GM23248 (cell line): ENCODE measurements at regions not wholly inside any gene's neighbourhood (a gene's known extent, or its start where the extent isn't known, plus 50 kb on each side); places are given as distances from the start of the nearest gene placed in this dataset.
A peak's percentile ranks its signal among the peaks of the same experiment; 100 is the strongest.

ENCODE experiments used
- DNase-seq: peaks from one replicate; pipeline ENCODE4 v3.0.0-alpha.2; 2015
- H2AFZ ChIP-seq: fragments of 200-600 bp; sonication (generic); 2 replicates; pipeline ENCODE4 v1.6.1; 2016; ENCODE audit warnings: antibody characterized with exemption
- H3F3A ChIP-seq: fragments of 200-600 bp; sonication (generic); 2 replicates; pipeline ENCODE4 v1.6.1; 2016; ENCODE audit warnings: mild to moderate bottlenecking, antibody characterized with exemption, mixed run types; ENCODE audit not compliant: insufficient read depth
- H3K27ac ChIP-seq: fragments of 200-600 bp; sonication (generic); 2 replicates; pipeline ENCODE4 v1.5.1; 2016; ENCODE audit warnings: mild to moderate bottlenecking
- H3K27me3 ChIP-seq: fragments of 200-600 bp; sonication (generic); replicated peaks from 2 replicates; pipeline ENCODE4 v1.6.1; 2016; ENCODE audit warnings: mild to moderate bottlenecking; ENCODE audit not compliant: insufficient read depth
- H3K36me3 ChIP-seq: fragments of 200-600 bp; sonication (generic); 2 replicates; pipeline ENCODE4 v1.6.1; 2016; ENCODE audit warnings: low read depth, mild to moderate bottlenecking
- H3K4me1 ChIP-seq: fragments of 200-600 bp; sonication (generic); 2 replicates; pipeline ENCODE4 v1.6.1; 2016; ENCODE audit warnings: mild to moderate bottlenecking; ENCODE audit not compliant: insufficient read depth
- H3K4me2 ChIP-seq: fragments of 200-600 bp; sonication (generic); one replicate; pipeline ENCODE4 v1.6.1; 2016; ENCODE audit warnings: mild to moderate bottlenecking; ENCODE audit not compliant: unreplicated experiment
- H3K4me3 ChIP-seq: fragments of 200-600 bp; sonication (generic); 2 replicates; pipeline ENCODE4 v1.5.1; 2016; ENCODE audit warnings: mild to moderate bottlenecking
- H3K79me2 ChIP-seq: fragments of 200-600 bp; sonication (generic); 2 replicates; pipeline ENCODE4 v1.6.1; 2016; ENCODE audit warnings: mild to moderate bottlenecking; ENCODE audit not compliant: insufficient read depth
- H3K9ac ChIP-seq: fragments of 200-600 bp; sonication (generic); 2 replicates; pipeline ENCODE4 v1.6.1; 2016; ENCODE audit warnings: mild to moderate bottlenecking
- H3K9me2 ChIP-seq: fragments of 200-600 bp; sonication (generic); 2 replicates; pipeline ENCODE4 v1.6.1; 2016; ENCODE audit warnings: mixed run types, mild to moderate bottlenecking, moderate library complexity; ENCODE audit not compliant: insufficient read depth
- H3K9me3 ChIP-seq: fragments of 200-600 bp; sonication (generic); one replicate; pipeline ENCODE4 v1.6.1; 2017; ENCODE audit warnings: low read depth
- H4K20me1 ChIP-seq: fragments of 200-600 bp; sonication (generic); 2 replicates; pipeline ENCODE4 v1.6.0; 2016; ENCODE audit not compliant: insufficient read depth
- EZH2 ChIP-seq: fragments of 200-600 bp; sonication (generic); IDR thresholded peaks from 2 replicates; pipeline ENCODE4 v1.6.1; 2018; ENCODE audit warnings: antibody characterized with exemption, mild to moderate bottlenecking; ENCODE audit not compliant: insufficient read depth, poor library complexity, severe bottlenecking
- EZH2phosphoT487 ChIP-seq: fragments of 200-600 bp; sonication (generic); IDR thresholded peaks from 2 replicates; pipeline ENCODE4 v1.6.1; 2018; ENCODE audit warnings: antibody characterized with exemption, moderate library complexity, mild to moderate bottlenecking, low read depth; ENCODE audit not compliant: insufficient read depth
- WGBS, 2 experiments: methylation state at CpG; one replicate each; pipeline ENCODE4 v1.1.6; 2015 to 2017; ENCODE audit warnings: low lambda C conversion rate in 2 of 2, low coverage in 1 of 2; ENCODE audit errors: missing lambda C conversion rate in 2 of 2; 5-methylcytosine and 5-hydroxymethylcytosine counted together
- in situ Hi-C: fragments of 300-500 bp; cut with MboI; formaldehyde crosslinking; loops from 2 replicates; pipeline ENCODE4 v1.15.0; 2020

DNA sequence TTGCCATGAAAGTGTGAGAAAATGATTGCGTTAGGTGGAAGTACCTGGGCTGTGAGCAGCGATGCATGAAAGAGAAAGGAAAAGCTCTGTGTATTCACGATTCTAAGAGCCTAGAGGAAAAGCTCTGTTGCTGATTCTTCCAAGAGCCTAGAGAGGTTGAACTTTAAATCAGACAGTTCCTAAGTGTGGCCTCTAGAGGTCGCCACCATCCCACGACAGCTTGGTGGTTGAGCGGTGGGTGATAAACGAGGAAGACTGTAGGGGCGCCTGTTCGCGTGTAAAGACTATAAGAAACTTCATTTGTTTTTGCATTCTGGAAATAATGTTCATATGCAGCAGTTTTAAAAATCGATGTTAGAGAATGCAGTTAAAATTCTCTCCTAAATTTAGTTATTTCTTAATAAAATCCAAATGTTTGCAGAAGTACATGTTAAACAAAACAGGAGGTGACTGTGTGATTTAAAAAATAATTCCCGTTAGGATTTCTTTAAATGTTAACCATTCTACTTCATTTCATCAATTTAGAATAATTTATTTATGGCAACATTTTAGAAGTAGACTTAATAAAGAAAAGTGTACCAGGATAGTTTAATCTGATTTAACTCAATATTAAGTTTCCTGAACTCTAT is 107.7 kb downstream of the TENT4A start:
- in situ Hi-C loops = no loop called here
- no peaks in the 10 kb centered on the region for H3K9me2 ChIP-seq
- H3K9me3 ChIP-seq = no peaks in the 10 kb centered on the region
- H3K4me3 ChIP-seq = no peak overlapping the region
- H3K9ac ChIP-seq = no peak overlapping the region
- no peak overlapping the region for H2AFZ ChIP-seq
- no peak overlapping the region for H3K4me2 ChIP-seq
- DNase-seq = peak; percentile 37
- no peaks in the 10 kb centered on the region for H4K20me1 ChIP-seq
- no peak for TF ChIP-seq EZH2
- no peak for TF ChIP-seq EZH2phosphoT487
- no peak overlapping the region for H3K27ac ChIP-seq
- H3K79me2 ChIP-seq = no peaks in the 10 kb centered on the region
- H3K36me3 ChIP-seq = no peaks in the 10 kb centered on the region
- H3K27me3 ChIP-seq = peaks cover 6% of the 10 kb centered on the region; the same call in 1 of the 2 replicates
- no peaks in the 10 kb centered on the region for H3F3A ChIP-seq
- 21 to 26% methylated on average over 12 of the region's 12 CpGs for WGBS, 2 experiments
- no peaks in the 10 kb centered on the region for H3K4me1 ChIP-seq

DNA sequence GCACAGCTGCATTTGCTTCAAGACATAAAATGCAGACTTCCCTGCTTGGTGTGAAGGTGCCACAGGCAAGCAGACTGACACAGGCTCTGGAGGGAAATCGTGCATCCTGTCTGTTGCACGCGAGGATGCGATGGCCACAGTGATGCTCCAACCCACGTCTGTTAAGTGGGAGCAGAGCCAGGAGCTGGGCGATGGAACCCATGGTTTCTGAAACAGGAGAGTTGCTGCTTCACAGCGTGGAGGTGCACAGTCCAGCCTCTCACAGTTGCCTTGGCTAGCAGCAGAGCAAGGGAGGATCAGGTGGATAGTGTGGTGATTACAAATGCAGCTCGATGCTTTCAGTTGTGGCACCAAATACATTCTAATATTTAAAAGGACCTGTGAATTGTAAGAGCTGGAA is 108.8 kb downstream of the TENT4A start:
- no peak for DNase-seq
- no peaks in the 10 kb centered on the region for H3K9me3 ChIP-seq
- no peaks in the 10 kb centered on the region for H3K79me2 ChIP-seq
- in situ Hi-C loops = no loop called here
- no peaks in the 10 kb centered on the region for H3F3A ChIP-seq
- no peak overlapping the region for H3K27ac ChIP-seq
- no peaks in the 10 kb centered on the region for H3K4me1 ChIP-seq
- H3K4me2 ChIP-seq = no peak overlapping the region
- no peaks in the 10 kb centered on the region for H3K9me2 ChIP-seq
- H3K36me3 ChIP-seq = no peaks in the 10 kb centered on the region
- peaks cover 10% of the 10 kb centered on the region; the same call in 1 of the 2 replicates for H3K27me3 ChIP-seq
- TF ChIP-seq EZH2phosphoT487 (no peak), EZH2 (no peak)
- 61 to 71% methylated on average over 8 of the region's 8 CpGs for WGBS, 2 experiments
- no peak overlapping the region for H3K4me3 ChIP-seq
- no peaks in the 10 kb centered on the region for H4K20me1 ChIP-seq
- no peak overlapping the region for H3K9ac ChIP-seq
- no peak overlapping the region for H2AFZ ChIP-seq

DNA sequence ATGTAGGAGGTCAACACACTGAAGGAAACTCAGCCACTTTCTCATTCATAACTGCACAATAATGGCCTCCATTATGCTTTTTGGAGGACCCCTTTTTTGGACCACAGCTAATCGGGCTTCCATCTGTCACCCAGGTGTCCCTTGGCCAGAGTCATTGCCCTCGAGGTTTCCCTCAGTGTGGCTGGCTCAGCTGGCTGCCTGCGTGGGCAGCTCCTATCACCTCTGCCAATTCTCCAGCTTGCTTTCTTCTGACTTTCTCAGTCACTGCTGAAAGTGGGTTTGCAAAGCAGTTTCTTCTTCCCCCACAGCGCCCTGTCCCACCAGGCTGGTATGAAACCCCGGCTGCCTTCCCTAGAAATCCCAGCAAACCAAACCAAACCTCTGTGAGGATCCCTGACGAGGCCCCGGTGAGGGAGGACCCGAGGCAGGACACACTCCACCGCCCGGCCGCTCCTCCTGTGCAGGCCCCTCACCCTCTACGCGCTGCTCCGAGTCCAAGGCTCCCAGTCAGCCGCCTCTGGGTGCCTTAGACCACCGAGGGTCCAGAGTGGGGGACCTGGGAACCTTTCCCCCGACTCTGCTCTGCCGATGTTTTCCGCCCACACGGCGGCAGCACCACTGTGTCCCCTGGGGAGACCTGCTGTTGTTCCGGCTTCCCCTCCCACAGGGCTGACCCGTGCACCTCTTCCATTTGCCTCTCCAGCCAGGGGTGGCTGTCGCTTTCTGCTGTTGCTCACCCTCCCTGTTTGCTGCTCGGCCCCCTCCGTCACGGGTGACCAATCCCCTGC is 109.5 kb downstream of the TENT4A start:
- H4K20me1 ChIP-seq = no peaks in the 10 kb centered on the region
- no peak overlapping the region for H3K9ac ChIP-seq
- H3K9me3 ChIP-seq = no peaks in the 10 kb centered on the region
- 44 to 49% methylated on average over 21 to 27 of the region's 27 CpGs for WGBS, 2 experiments
- TF ChIP-seq EZH2 (no peak), EZH2phosphoT487 (no peak)
- no peaks in the 10 kb centered on the region for H3K36me3 ChIP-seq
- H3K27ac ChIP-seq = no peak overlapping the region
- no peaks in the 10 kb centered on the region for H3F3A ChIP-seq
- no peak overlapping the region for H3K4me2 ChIP-seq
- peaks cover 17% of the 10 kb centered on the region; the same call in 1 of the 2 replicates for H3K27me3 ChIP-seq
- no peak overlapping the region for H3K4me3 ChIP-seq
- no peak for DNase-seq
- H3K4me1 ChIP-seq = no peaks in the 10 kb centered on the region
- in situ Hi-C loops = no loop called here
- no peaks in the 10 kb centered on the region for H3K9me2 ChIP-seq
- no peaks in the 10 kb centered on the region for H3K79me2 ChIP-seq
- no peak overlapping the region for H2AFZ ChIP-seq

DNA sequence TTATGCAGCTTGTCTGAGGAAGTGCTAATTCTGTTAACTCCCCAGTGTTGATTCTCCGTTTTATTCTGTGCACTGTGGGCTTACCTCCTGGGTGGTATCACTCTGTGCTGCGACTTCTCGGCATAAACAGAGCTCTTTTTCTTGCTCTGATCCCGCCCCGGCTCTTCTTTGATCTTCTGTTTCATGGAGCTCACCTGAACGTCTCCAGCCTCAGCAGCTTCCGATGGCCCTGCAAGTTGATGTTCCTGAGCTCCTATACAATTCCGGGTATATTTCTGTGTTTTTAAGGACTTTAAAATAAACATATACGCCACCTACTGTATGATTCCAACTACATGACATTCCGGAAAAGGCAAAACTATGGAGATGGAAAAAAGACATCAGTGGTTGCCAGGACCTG is 110.8 kb downstream of the TENT4A start:
- Histone ChIP-seq H3K9ac (no peak overlapping the region), H3K27me3 (peaks cover 18% of the 10 kb centered on the region; the same call in 1 of the 2 replicates), H3K4me1 (no peaks in the 10 kb centered on the region), H4K20me1 (no peaks in the 10 kb centered on the region), H3K9me3 (no peaks in the 10 kb centered on the region), H3K79me2 (no peaks in the 10 kb centered on the region), H3F3A (no peaks in the 10 kb centered on the region), H3K9me2 (no peaks in the 10 kb centered on the region), H2AFZ (no peak overlapping the region), H3K4me3 (no peak overlapping the region), H3K27ac (no peak overlapping the region), H3K4me2 (no peak overlapping the region), H3K36me3 (no peaks in the 10 kb centered on the region)
- TF ChIP-seq EZH2 = no peak
- TF ChIP-seq EZH2phosphoT487 = no peak
- 32 to 33% methylated on average over 10 of the region's 10 CpGs for WGBS, 2 experiments
- no peak for DNase-seq
- in situ Hi-C loops = no loop called here
